IPS-11a (cell line): ENCODE measurements at regions not wholly inside any gene's neighbourhood (a gene's known extent, or its start where the extent isn't known, plus 50 kb on each side); places are given as distances from the start of the nearest gene placed in this dataset.

Experiments used
- H3K4me3 ChIP-seq: one replicate; pipeline ENCODE4 v1.5.1; 2013; ENCODE audit warnings: low read depth, low read length, control low read depth

DNA sequence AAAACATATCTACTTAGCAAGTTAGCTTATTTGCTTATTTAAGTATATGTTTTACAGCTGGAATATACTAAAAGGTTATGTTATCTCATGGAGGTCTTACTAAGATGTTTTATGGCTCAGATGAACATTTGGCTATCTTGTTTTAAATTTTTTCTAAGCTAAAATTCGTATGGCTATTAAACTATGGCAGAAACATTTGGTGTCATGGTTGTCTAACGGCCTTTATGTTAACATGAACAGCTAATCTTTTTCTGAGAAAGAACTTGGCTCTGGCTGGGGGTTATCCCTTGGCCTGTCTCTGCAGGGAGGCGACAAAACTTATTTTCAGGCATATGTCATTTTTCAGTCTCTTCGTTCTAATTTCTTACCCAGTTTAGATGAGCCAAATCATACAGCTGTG is 101.5 kb upstream of the MTPN start:
- no peak overlapping the region for H3K4me3 ChIP-seq

DNA sequence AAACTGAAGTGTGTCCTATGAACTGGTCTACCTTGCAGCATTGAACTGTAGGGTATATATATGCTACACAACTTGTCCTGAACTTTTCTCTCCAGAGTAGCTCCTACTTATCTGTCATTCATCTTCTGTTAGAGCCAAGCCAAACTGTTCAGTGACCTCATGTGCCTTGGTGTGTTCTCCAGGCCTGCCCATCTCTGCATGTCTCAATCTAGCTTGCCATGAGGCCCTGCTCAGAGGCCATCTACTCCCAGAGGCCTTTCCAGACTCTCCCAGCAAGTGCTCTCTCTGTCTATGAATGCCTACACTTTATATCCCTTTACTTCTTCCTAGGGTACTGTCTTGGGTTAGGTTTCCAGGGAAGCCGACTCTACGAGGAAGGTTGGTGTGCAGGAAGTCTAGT is 99.8 kb upstream of the MTPN start:
- no peak overlapping the region for H3K4me3 ChIP-seq

GRCh38 chr7:136074843-136075242 is 97.7 kb upstream of the MTPN start:
- no peak overlapping the region for H3K4me3 ChIP-seq

- no peak overlapping the region for H3K4me3 ChIP-seq
These were observed 95.3 kb upstream of the MTPN start for GRCh38 chr7:136072447-136072846.

DNA sequence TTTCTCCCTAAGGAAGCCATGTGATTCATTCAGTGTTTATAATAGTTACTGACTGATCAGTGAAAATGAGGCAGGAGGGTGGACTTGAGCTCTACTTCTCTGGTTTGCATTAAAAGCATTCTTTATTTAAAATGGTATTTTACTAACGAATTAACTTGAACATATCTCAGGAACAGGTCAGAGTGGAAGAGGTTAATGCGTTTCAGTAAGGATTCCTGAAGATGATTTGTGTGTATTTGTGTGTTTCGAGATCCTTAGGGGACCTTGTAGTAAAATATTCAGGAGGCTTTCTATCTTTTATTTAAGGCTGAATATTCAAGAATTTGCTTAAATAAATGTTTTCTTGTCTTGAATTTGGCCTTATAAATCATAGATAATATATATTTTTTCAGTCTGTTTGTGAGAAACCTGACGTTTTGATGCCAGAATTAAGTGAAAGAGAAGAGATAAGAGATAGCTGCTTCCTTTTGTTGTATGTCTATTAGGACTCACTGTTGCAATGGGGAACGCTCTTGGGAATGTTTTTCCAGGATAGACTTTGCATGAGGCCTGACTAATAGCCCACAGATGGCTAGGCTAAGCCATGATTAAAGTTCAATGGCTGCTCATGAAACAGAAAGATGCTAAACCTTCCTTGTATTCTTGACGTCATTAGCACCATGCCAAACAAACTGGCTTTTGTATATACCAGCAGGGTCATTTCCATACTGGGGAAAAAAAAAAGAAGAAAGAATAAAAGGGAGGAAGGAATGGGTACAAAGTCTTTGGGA is 93.8 kb upstream of the MTPN start:
- no peak overlapping the region for H3K4me3 ChIP-seq

- no peak overlapping the region for H3K4me3 ChIP-seq
These were observed 92.8 kb upstream of the MTPN start for GRCh38 chr7:136069840-136070529.

DNA sequence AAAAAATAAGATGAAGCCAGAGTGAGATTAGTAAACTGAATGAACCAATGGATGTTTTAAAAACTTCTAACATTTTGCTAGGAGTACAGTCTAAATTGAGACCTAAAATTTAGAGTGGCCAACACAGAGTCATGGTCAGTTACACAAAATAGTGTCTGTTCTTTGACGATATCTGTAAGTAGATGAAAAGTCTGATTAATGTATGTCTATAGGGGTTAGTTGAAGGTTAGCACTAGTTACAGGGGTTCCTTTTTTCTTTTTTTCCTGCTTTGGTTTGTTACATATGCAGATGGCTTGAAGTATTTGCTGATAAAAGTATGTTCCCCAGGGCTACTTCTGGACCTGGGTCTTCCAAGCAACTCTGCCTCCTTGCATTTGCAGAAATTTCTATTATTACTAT is 90.1 kb upstream of the MTPN start:
- no peak overlapping the region for H3K4me3 ChIP-seq

GRCh38 chr7:136066304-136067143 is 89.4 kb upstream of the MTPN start:
- H3K4me3 ChIP-seq: no peak overlapping the region

- no peak overlapping the region for H3K4me3 ChIP-seq
These were observed 87.6 kb upstream of the MTPN start for GRCh38 chr7:136064627-136065237.

- no peak overlapping the region for H3K4me3 ChIP-seq
These were observed 86.9 kb upstream of the MTPN start for GRCh38 chr7:136064081-136064480.

DNA sequence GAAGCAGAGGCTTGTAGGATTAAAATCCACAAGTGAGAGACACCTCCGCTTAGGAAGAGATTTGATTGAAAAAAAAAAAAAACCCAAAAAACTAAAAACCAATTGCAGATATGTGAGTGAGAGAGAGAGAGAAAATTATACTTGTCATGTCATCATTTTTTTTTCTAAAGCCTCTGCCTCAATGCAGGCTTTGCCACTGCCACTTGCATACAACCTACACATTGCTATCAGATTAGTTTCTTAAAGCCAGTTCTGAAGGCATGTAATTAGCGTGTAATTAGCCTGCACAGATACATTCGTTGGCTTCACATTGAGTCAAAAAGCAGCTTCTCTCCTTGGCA is 86.1 kb upstream of the MTPN start:
- H3K4me3 ChIP-seq: no peak overlapping the region

DNA sequence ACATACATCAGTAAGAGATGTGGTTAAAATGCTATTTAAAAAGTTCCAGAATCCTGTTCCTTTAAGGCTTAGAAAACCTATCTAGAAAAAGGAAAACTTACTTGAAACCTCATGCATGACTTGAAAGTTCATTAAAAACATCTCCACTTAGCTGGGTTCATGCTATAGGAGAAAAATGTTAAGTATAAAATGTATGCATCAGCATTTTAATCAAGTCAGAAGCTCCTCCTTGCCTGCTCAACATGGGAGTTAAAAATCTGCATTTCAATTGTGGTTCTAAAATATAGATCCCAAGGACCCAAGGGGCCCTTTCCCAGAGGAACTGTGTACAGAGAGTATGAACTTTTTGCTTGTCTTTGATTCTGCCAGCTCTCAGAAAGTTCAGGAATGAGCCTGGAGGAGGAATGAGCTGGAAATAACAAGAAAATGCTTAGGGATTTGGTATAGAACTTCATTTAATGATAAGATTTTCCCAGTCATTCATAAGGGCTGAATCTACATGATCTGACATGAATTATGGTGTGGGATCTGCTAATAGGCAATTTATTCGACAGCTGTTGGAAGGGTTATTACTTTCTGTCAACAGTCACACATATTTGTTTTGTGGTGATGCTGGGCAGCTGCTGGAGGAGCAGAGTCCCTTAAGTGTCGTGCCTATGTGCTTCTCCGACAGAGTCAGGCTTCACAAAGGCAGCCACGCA is 85.6 kb upstream of the MTPN start:
- H3K4me3 ChIP-seq: no peak overlapping the region

DNA sequence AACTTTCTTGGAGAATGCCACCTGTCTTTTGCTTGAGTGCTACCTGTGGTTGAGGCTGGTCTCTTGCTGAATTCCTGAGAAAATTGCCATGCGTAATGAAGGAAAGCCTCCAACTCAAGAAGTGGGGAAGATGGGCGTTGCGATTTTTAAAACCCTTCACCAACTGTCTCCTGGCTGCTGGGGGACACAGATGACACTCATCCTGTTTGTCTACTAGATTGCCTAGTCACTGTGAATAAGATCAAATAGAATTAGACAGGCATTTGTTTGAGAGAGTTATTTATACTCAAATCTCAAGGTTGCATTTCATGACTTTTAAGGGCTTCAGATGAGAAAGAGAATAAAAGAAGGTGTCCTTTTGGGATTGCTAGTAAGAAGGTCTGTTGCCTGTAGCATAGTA is 84.3 kb upstream of the MTPN start:
- no peak overlapping the region for H3K4me3 ChIP-seq

DNA sequence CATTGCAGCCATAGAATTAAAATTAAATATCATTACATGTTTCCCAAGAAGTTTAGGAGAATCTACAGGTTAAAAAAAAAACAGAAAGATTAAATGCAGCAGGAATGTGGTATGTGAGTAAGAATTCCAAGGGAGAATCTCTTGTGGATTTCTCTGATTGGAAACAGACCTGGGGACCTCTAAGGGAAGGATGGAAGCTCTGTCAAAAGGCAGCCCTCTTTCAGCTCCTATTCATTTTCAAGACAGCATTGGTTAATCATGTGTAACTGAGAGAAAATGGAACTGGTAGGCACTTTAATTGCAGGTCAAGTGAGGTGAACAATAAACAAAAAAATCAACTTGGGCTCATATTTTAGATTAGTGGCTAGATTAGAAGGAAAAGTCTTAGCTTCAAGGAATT is 81.4 kb upstream of the MTPN start:
- no peak overlapping the region for H3K4me3 ChIP-seq

DNA sequence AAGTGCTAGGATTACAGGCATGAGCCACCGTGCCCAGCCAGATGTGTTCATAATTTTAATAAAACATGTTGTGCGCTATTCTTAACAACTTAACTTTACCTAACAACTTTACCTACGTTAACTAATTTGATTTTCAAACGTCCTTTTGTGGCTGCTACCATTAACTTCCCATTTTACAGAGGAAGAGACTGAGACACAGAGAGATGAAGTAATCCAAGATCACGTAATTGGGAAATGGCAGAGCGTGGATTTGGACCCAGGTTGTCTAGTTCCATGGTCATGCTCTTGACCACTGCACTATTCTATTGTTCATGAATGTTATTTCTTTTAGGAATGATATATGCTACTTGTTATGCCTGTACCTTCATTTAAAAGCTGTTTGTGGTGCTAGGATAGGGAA is 80.3 kb upstream of the MTPN start:
- no peak overlapping the region for H3K4me3 ChIP-seq

DNA sequence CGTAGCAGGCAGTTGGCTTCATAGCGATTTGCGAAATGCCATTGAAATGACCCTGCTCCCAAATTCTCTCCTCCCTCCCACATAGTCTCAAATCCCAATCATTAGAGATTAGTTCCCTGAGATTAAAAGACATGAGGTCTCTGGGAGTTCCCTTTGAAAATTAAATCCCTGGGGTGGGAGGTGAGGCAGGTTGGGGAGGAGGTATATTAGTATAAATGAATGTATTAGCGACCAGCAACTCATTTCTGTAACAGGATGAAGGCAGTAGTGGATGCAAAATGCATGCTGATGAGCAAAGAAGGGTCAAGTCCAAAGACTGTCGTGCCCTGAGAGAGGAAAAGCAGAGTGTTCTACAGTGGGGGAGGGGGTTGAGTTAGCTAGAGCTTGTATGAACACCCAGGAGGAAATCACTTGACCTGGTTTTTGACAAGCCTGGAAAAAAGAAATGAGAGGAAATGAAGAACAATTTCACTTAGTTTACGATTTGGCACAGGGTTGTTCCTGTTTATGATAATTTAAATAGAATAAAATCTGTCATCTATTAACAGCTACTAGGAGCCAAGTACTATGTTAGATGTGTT is 79.6 kb upstream of the MTPN start:
- H3K4me3 ChIP-seq: no peak overlapping the region

- no peak overlapping the region for H3K4me3 ChIP-seq
These were observed 78.1 kb upstream of the MTPN start for GRCh38 chr7:136055266-136055665.

- no peak overlapping the region for H3K4me3 ChIP-seq
These were observed 76.7 kb upstream of the MTPN start for GRCh38 chr7:136053689-136054485.

DNA sequence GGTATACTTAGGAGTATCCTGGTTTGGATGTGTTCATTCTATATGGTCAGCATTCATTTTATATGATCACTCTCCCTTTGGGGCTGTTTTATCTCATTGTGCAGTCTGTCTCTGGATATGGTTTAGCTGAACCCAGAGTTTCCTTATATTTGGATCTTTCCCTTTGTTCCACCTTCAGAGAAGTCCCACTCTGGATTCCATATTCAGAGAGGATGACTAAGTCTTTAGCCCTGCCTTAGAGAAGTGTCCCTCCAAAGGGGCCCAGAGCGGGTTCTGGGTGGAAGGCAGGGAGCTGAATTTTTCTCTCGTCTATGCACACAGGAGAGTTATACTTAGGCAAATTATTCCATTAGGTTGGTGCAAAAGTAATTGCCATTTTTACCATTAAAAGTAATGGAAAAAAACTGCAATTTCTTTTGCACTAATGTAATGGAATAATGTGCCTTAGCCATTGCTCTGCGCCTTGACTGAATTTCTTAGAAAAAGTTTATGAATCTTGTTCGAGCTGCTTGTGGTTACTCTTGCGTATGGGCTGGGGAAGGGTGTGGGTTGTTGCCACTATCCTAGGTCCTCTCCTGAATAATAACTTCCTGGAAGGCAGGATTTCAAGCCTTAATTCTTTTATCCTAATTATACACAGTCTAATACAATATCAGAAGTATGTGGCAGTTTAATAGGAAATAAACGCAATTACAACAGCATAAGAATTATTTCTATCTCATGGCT is 74.2 kb upstream of the MTPN start:
- no peak overlapping the region for H3K4me3 ChIP-seq
